ENCODE measurements at regions not wholly inside any gene's neighbourhood (a gene's known extent, or its start where the extent isn't known, plus 50 kb on each side); places are given as distances from the start of the nearest gene placed in this dataset.

- TF ChIP-seq CTCF (IDR thresholded peaks at IDR 0.05; ENCODE audit: poor library complexity), result no peak
- no peak for TF ChIP-seq EZH2phosphoT487 (IDR thresholded peaks at IDR 0.05; ENCODE audit: low read depth, severe bottlenecking, unreplicated experiment)
Observed at GRCh38 chr9:107566611-107567061, 77.1 kb upstream of the KLF4 start.
